Suprapubic skin (tissue), 4 donors: ENCODE measurements at regions not wholly inside any gene's neighbourhood (a gene's known extent, or its start where the extent isn't known, plus 50 kb on each side); places are given as distances from the start of the nearest gene placed in this dataset.

Experiments used
- DNase-seq, 2 donors: peaks; one replicate each; pipeline ENCODE4 v3.0.0-alpha.2; 2019; ENCODE audit warnings: low spot score in 2 of 2
- H3K27ac ChIP-seq: fragments of 200-600 bp; sonication (generic); one replicate; pipeline ENCODE4 v1.5.1; 2019
- H3K27me3 ChIP-seq: fragments of 200-600 bp; sonication (generic); one replicate; pipeline ENCODE4 v1.5.1; 2019
- H3K36me3 ChIP-seq: fragments of 200-600 bp; sonication (generic); one replicate; pipeline ENCODE4 v1.5.1; 2019
- H3K4me1 ChIP-seq: fragments of 200-600 bp; sonication (generic); one replicate; pipeline ENCODE4 v1.5.1; 2019
- H3K4me3 ChIP-seq: fragments of 200-600 bp; sonication (generic); one replicate; pipeline ENCODE4 v1.5.1; 2019; ENCODE audit warnings: mild to moderate bottlenecking
- H3K9me3 ChIP-seq: fragments of 200-600 bp; sonication (generic); one replicate; pipeline ENCODE4 v1.5.1; 2019
- CTCF ChIP-seq, 2 donors: fragments of 200-600 bp in 1 of 2; fragments of 450-650 bp in 1 of 2; sonication (generic) in 1 of 2; IDR thresholded peaks; one replicate each; pipeline ENCODE4 v1.5.1; 2016 to 2019; ENCODE audit warnings: antibody characterized with exemption in 2 of 2, mild to moderate bottlenecking in 1 of 2, moderate library complexity in 1 of 2
- EP300 ChIP-seq: sonication (generic); formaldehyde crosslinking; IDR thresholded peaks from one replicate; pipeline ENCODE4 v1.6.1; 2017; ENCODE audit warnings: antibody characterized with exemption
- POLR2A ChIP-seq, 2 donors: fragments of 450-650 bp; IDR thresholded peaks; one replicate each; pipeline ENCODE4 v1.6.1; 2017; ENCODE audit warnings: antibody characterized with exemption in 2 of 2, mild to moderate bottlenecking in 2 of 2, moderate library complexity in 2 of 2
- POLR2AphosphoS5 ChIP-seq, 3 donors: sonication (generic); formaldehyde crosslinking; IDR thresholded peaks; one replicate each; pipeline ENCODE4 v1.6.1; 2017; ENCODE audit warnings: antibody characterized with exemption in 3 of 3
- WGBS: methylation state at CpG from one replicate; pipeline ENCODE4 v1.1.5; 2018; 5-methylcytosine and 5-hydroxymethylcytosine counted together

- Histone ChIP-seq H3K4me1 (peaks cover 25% of the 10 kb centered on the region), H3K9me3 (no peaks in the 10 kb centered on the region), H3K4me3 (no peak overlapping the region), H3K27ac (no peak overlapping the region), H3K36me3 (no peaks in the 10 kb centered on the region), H3K27me3 (no peaks in the 10 kb centered on the region)
- DNase-seq = no peak
- no peak for TF ChIP-seq CTCF (IDR thresholded peaks at IDR 0.05)
- WGBS = 75% methylated on average over 4 of the region's 4 CpGs
Measured at GRCh38 chr3:127053979-127054378, 71.1 kb downstream of the PLXNA1 start.

- H3K4me3 ChIP-seq = no peak overlapping the region
- WGBS = 93% methylated on average over 2 of the region's 17 CpGs
- DNase-seq = no peak
- H3K36me3 ChIP-seq = no peaks in the 10 kb centered on the region
- H3K9me3 ChIP-seq = no peaks in the 10 kb centered on the region
- no peak overlapping the region for H3K27ac ChIP-seq
- no peak for TF ChIP-seq CTCF (IDR thresholded peaks at IDR 0.05)
- no peak for TF ChIP-seq EP300
- TF ChIP-seq POLR2AphosphoS5 (IDR thresholded peaks at IDR 0.05) = no peak
- TF ChIP-seq POLR2A (IDR thresholded peaks at IDR 0.05) = no peak
- H3K27me3 ChIP-seq = no peaks in the 10 kb centered on the region
- peaks cover 25% of the 10 kb centered on the region for H3K4me1 ChIP-seq
Measured at GRCh38 chr3:127056281-127056680, 73.4 kb downstream of the PLXNA1 start.

GRCh38 chr3:127056976-127057375, 74.1 kb downstream of the PLXNA1 start:
- peaks cover 21% of the 10 kb centered on the region for H3K4me1 ChIP-seq
- DNase-seq = no peak
- H3K9me3 ChIP-seq = no peaks in the 10 kb centered on the region
- H3K4me3 ChIP-seq = no peak overlapping the region
- 85% methylated on average over 2 of the region's 2 CpGs for WGBS
- H3K27ac ChIP-seq = no peak overlapping the region
- no peaks in the 10 kb centered on the region for H3K36me3 ChIP-seq
- no peak for TF ChIP-seq POLR2A (IDR thresholded peaks at IDR 0.05)
- TF ChIP-seq CTCF (IDR thresholded peaks at IDR 0.05) = no peak
- TF ChIP-seq EP300 = no peak
- no peak for TF ChIP-seq POLR2AphosphoS5 (IDR thresholded peaks at IDR 0.05)
- H3K27me3 ChIP-seq = no peaks in the 10 kb centered on the region

GRCh38 chr3:127059072-127059471, 76.2 kb downstream of the PLXNA1 start:
- DNase-seq = no peak
- WGBS = 46% methylated on average over 4 of the region's 4 CpGs
- no peak overlapping the region for H3K27ac ChIP-seq
- H3K36me3 ChIP-seq = no peaks in the 10 kb centered on the region
- H3K4me1 ChIP-seq = peaks cover 2% of the 10 kb centered on the region
- TF ChIP-seq POLR2AphosphoS5 (IDR thresholded peaks at IDR 0.05) = peak in 1 of 3 donors; percentile 44
- no peak for TF ChIP-seq EP300
- no peak overlapping the region for H3K4me3 ChIP-seq
- H3K9me3 ChIP-seq = no peaks in the 10 kb centered on the region
- no peaks in the 10 kb centered on the region for H3K27me3 ChIP-seq

GRCh38 chr3:127061641-127062040, 78.7 kb downstream of the PLXNA1 start:
- no peak for DNase-seq
- H3K4me3 ChIP-seq = no peak overlapping the region
- no peaks in the 10 kb centered on the region for H3K9me3 ChIP-seq
- H3K36me3 ChIP-seq = no peaks in the 10 kb centered on the region
- WGBS = 72% methylated on average over 6 of the region's 6 CpGs
- TF ChIP-seq POLR2A (IDR thresholded peaks at IDR 0.05) = no peak
- no peak for TF ChIP-seq POLR2AphosphoS5 (IDR thresholded peaks at IDR 0.05)
- no peak for TF ChIP-seq EP300
- TF ChIP-seq CTCF (IDR thresholded peaks at IDR 0.05) = no peak
- peaks cover 18% of the 10 kb centered on the region for H3K4me1 ChIP-seq
- H3K27me3 ChIP-seq = peaks cover 6% of the 10 kb centered on the region
- no peak overlapping the region for H3K27ac ChIP-seq

- H3K27ac ChIP-seq = no peak overlapping the region
- no peak overlapping the region for H3K4me3 ChIP-seq
- H3K9me3 ChIP-seq = no peaks in the 10 kb centered on the region
- 91% methylated on average over 11 of the region's 13 CpGs for WGBS
- TF ChIP-seq POLR2A (IDR thresholded peaks at IDR 0.05) = no peak
- TF ChIP-seq POLR2AphosphoS5 (IDR thresholded peaks at IDR 0.05) = no peak
- no peak for TF ChIP-seq EP300
- TF ChIP-seq CTCF (IDR thresholded peaks at IDR 0.05) = no peak
- H3K36me3 ChIP-seq = no peaks in the 10 kb centered on the region
- DNase-seq = no peak
- peaks cover 21% of the 10 kb centered on the region for H3K4me1 ChIP-seq
- peaks cover 6% of the 10 kb centered on the region for H3K27me3 ChIP-seq
Measured at GRCh38 chr3:127062926-127063325, 80.0 kb downstream of the PLXNA1 start.
